ENCODE measurements at regions not wholly inside any gene's neighbourhood (a gene's known extent, or its start where the extent isn't known, plus 50 kb on each side); places are given as distances from the start of the nearest gene placed in this dataset.

GRCh38 chr5:66519626-66520025 is 76.6 kb upstream of the MAST4 start:
- Histone ChIP-seq H3K9me3 (0 out of 2 replicates have a peak, but pooled peaks cover 4% of the 10 kb centered on the region), H3K4me1 (no peaks in the 10 kb centered on the region; the same call in 1 of the 2 replicates), H3K27me3 (no peaks in the 10 kb centered on the region), H3K36me3 (no peaks in the 10 kb centered on the region), H3K4me3 (ENCODE audit: low read depth, low read length) (no peak overlapping the region)
- no peak for TF ChIP-seq CTCF (IDR thresholded peaks at IDR 0.05; ENCODE audit: low read depth, low read length)
- DNase-seq: no peak

- no peaks in the 10 kb centered on the region for H3K27me3 ChIP-seq
- no peaks in the 10 kb centered on the region; the same call in 1 of the 2 replicates for H3K4me1 ChIP-seq
- H3K36me3 ChIP-seq: no peaks in the 10 kb centered on the region
- TF ChIP-seq CTCF (IDR thresholded peaks at IDR 0.05; ENCODE audit: low read depth, low read length): no peak
- no peak for DNase-seq
- no peak overlapping the region for H3K4me3 ChIP-seq (ENCODE audit: low read depth, low read length)
- 0 out of 2 replicates have a peak, but pooled peaks cover 4% of the 10 kb centered on the region for H3K9me3 ChIP-seq
These were observed 75.3 kb upstream of the MAST4 start for GRCh38 chr5:66520854-66521253.

- DNase-seq: no peak
- no peak overlapping the region for H3K4me3 ChIP-seq (ENCODE audit: low read depth, low read length)
- H3K9me3 ChIP-seq: no peaks in the 10 kb centered on the region
- TF ChIP-seq CTCF (IDR thresholded peaks at IDR 0.05; ENCODE audit: low read depth, low read length): no peak
- H3K27me3 ChIP-seq: no peaks in the 10 kb centered on the region
- H3K4me1 ChIP-seq: peaks cover 7% of the 10 kb centered on the region; the same call in 1 of the 2 replicates
- no peaks in the 10 kb centered on the region for H3K36me3 ChIP-seq
These were observed 68.6 kb upstream of the MAST4 start for GRCh38 chr5:66527478-66528035.

- no peaks in the 10 kb centered on the region for H3K36me3 ChIP-seq
- no peak for DNase-seq
These were observed 67.0 kb upstream of the MAST4 start for GRCh38 chr5:66529182-66529581.

GRCh38 chr5:66529704-66530103 is 66.5 kb upstream of the MAST4 start:
- TF ChIP-seq CTCF (IDR thresholded peaks at IDR 0.05; ENCODE audit: low read depth, low read length): no peak
- DNase-seq: no peak
- Histone ChIP-seq H3K9me3 (no peaks in the 10 kb centered on the region), H3K36me3 (no peaks in the 10 kb centered on the region), H3K27me3 (no peaks in the 10 kb centered on the region), H3K4me1 (peaks cover 7% of the 10 kb centered on the region; the same call in 1 of the 2 replicates), H3K4me3 (ENCODE audit: low read depth, low read length) (no peak overlapping the region)

More at GRCh38 chr5:66529182-66529581, 67.0 kb upstream of the MAST4 start:
- Histone ChIP-seq H3K27me3 (no peaks in the 10 kb centered on the region), H3K9me3 (no peaks in the 10 kb centered on the region), H3K4me3 (ENCODE audit: low read depth, low read length) (no peak overlapping the region), H3K4me1 (peaks cover 7% of the 10 kb centered on the region; the same call in 1 of the 2 replicates)
- no peak for TF ChIP-seq CTCF (IDR thresholded peaks at IDR 0.05; ENCODE audit: low read depth, low read length)

- no peak for TF ChIP-seq CTCF (IDR thresholded peaks at IDR 0.05; ENCODE audit: low read depth, low read length)
- Histone ChIP-seq H3K4me1 (no peaks in the 10 kb centered on the region), H3K27me3 (no peaks in the 10 kb centered on the region), H3K36me3 (no peaks in the 10 kb centered on the region), H3K9me3 (no peaks in the 10 kb centered on the region), H3K4me3 (ENCODE audit: low read depth, low read length) (no peak overlapping the region)
- DNase-seq: no peak
These were observed 58.1 kb upstream of the MAST4 start for GRCh38 chr5:66538126-66538525.

Data from BE2C (cell line).